Naive B cell (primary cell): ENCODE measurements at regions not wholly inside any gene's neighbourhood (a gene's known extent, or its start where the extent isn't known, plus 50 kb on each side); places are given as distances from the start of the nearest gene placed in this dataset.

Source experiments
- ATAC-seq, 2 donors: fragments of 150-1000 bp; cut with Tn5 transposase; 2 replicates each; pipeline ENCODE4 v1.10.0; 2021; ENCODE audit warnings: low read depth in 2 of 2, mild to moderate bottlenecking in 2 of 2, moderate library complexity in 2 of 2
- DNase-seq: peaks from one replicate; pipeline ENCODE4 v3.0.0; 2022
- H3K27ac Mint-ChIP-seq, 6 donors: one replicate each; pipeline ENCODE4 v1.8.0; 2020 to 2022; ENCODE audit warnings: mild to moderate bottlenecking in 6 of 6, mixed read lengths in 6 of 6, moderate library complexity in 5 of 6, inconsistent platforms in 2 of 6
- H3K27me3 Mint-ChIP-seq, 3 donors: one replicate each; pipeline ENCODE4 v1.8.0; 2021 to 2022; ENCODE audit warnings: mixed read lengths in 3 of 3, mild to moderate bottlenecking in 1 of 3
- H3K36me3 Mint-ChIP-seq, 2 donors: one replicate each; pipeline ENCODE4 v1.8.0; 2020 to 2022; ENCODE audit warnings: mixed read lengths in 2 of 2, inconsistent platforms in 1 of 2, mild to moderate bottlenecking in 1 of 2
- H3K4me1 Mint-ChIP-seq, 3 donors: one replicate each; pipeline ENCODE4 v1.8.0; 2020 to 2022; ENCODE audit warnings: mixed read lengths in 3 of 3, inconsistent platforms in 1 of 3, mild to moderate bottlenecking in 1 of 3, moderate library complexity in 1 of 3
- H3K4me3 Mint-ChIP-seq, 8 donors: one replicate each; pipeline ENCODE4 v1.8.0; 2020 to 2022; ENCODE audit warnings: mild to moderate bottlenecking in 8 of 8, mixed read lengths in 8 of 8, moderate library complexity in 8 of 8, inconsistent platforms in 2 of 8
- H3K9me3 Mint-ChIP-seq, 7 donors: one replicate each; pipeline ENCODE4 v1.8.0; 2020 to 2022; ENCODE audit warnings: mixed read lengths in 7 of 7, mild to moderate bottlenecking in 5 of 7, inconsistent platforms in 2 of 7, moderate library complexity in 1 of 7

GRCh38 chr1:199194862-199195261, 556.0 kb downstream of the PTPRC start:
- ATAC-seq (no peak), DNase-seq (no peak)
- Mint-ChIP-seq H3K4me1 (no peaks in the 10 kb centered on the region), H3K9me3 (peaks cover 0 to 13% (median 5%) of the 10 kb centered on the region in 7 donors), H3K27me3 (peaks cover 0 to 8% (median 4%) of the 10 kb centered on the region in 3 donors), H3K27ac (no peak overlapping the region), H3K36me3 (no peaks in the 10 kb centered on the region), H3K4me3 (no peak overlapping the region)

GRCh38 chr1:199197695-199198094, 558.9 kb downstream of the PTPRC start:
- no peaks in the 10 kb centered on the region for H3K36me3 Mint-ChIP-seq
- H3K27me3 Mint-ChIP-seq, result peaks cover 0 to 9% (median 5%) of the 10 kb centered on the region in 3 donors
- ATAC-seq (no peak), DNase-seq (no peak)
- H3K4me3 Mint-ChIP-seq, result no peak overlapping the region
- H3K27ac Mint-ChIP-seq, result no peak overlapping the region
- peaks cover 0 to 11% (median 4%) of the 10 kb centered on the region in 7 donors for H3K9me3 Mint-ChIP-seq
- H3K4me1 Mint-ChIP-seq, result peaks cover 7 to 12% (median 7%) of the 10 kb centered on the region in 3 donors

- Mint-ChIP-seq H3K36me3 (no peaks in the 10 kb centered on the region), H3K27ac (no peak overlapping the region), H3K4me3 (peak overlapping the region in 1 of 8 donors; percentile 12), H3K4me1 (peaks cover 7 to 14% (median 8%) of the 10 kb centered on the region in 3 donors), H3K9me3 (peaks cover 0 to 3% (median 0%) of the 10 kb centered on the region in 7 donors), H3K27me3 (peaks cover 0 to 7% (median 5%) of the 10 kb centered on the region in 3 donors)
- peak; percentile 64 to 84 for ATAC-seq
- peak; percentile 15 for DNase-seq
Measured at GRCh38 chr1:199202331-199202730, 563.5 kb downstream of the PTPRC start.

- no peak for DNase-seq
- Mint-ChIP-seq H3K9me3 (peaks cover 0 to 2% (median 0%) of the 10 kb centered on the region in 7 donors), H3K27me3 (peaks cover 0 to 10% (median 0%) of the 10 kb centered on the region in 3 donors), H3K36me3 (no peaks in the 10 kb centered on the region), H3K27ac (no peak overlapping the region), H3K4me1 (peaks cover 7 to 14% (median 8%) of the 10 kb centered on the region in 3 donors), H3K4me3 (no peak overlapping the region)
- ATAC-seq, result no peak
Measured at GRCh38 chr1:199204231-199204630, 565.4 kb downstream of the PTPRC start.

- Mint-ChIP-seq H3K27ac (no peak overlapping the region), H3K4me1 (peaks cover 7 to 14% (median 8%) of the 10 kb centered on the region in 3 donors), H3K4me3 (no peak overlapping the region), H3K27me3 (peaks cover 0 to 5% (median 0%) of the 10 kb centered on the region in 3 donors), H3K9me3 (peaks cover 0 to 8% (median 0%) of the 10 kb centered on the region in 7 donors), H3K36me3 (no peaks in the 10 kb centered on the region)
- DNase-seq (no peak), ATAC-seq (no peak)
Measured at GRCh38 chr1:199205740-199206441, 567.1 kb downstream of the PTPRC start.

- Mint-ChIP-seq H3K4me3 (no peak overlapping the region), H3K27ac (no peak overlapping the region), H3K9me3 (peaks cover 0 to 8% (median 0%) of the 10 kb centered on the region in 7 donors), H3K36me3 (no peaks in the 10 kb centered on the region), H3K4me1 (no peaks in the 10 kb centered on the region), H3K27me3 (peaks cover 0 to 5% (median 0%) of the 10 kb centered on the region in 3 donors)
- no peak for ATAC-seq
- DNase-seq, result no peak
Measured at GRCh38 chr1:199208847-199209246, 570.0 kb downstream of the PTPRC start.

- ATAC-seq, result peak; percentile 62 to 71
- H3K27me3 Mint-ChIP-seq, result peaks cover 5 to 24% (median 7%) of the 10 kb centered on the region in 3 donors
- H3K36me3 Mint-ChIP-seq, result peaks cover 6 to 20% of the 10 kb centered on the region in 2 donors
- peaks cover 15 to 33% (median 31%) of the 10 kb centered on the region in 3 donors for H3K4me1 Mint-ChIP-seq
- H3K27ac Mint-ChIP-seq, result peak overlapping the region in 1 of 6 donors; percentile 31
- H3K9me3 Mint-ChIP-seq, result peaks cover 2 to 16% (median 7%) of the 10 kb centered on the region in 7 donors
- no peak for DNase-seq
- H3K4me3 Mint-ChIP-seq, result no peak overlapping the region
Measured at GRCh38 chr1:199218065-199218464, 579.2 kb downstream of the PTPRC start.

- Mint-ChIP-seq H3K4me3 (no peak overlapping the region), H3K4me1 (peaks cover 15 to 33% (median 31%) of the 10 kb centered on the region in 3 donors), H3K9me3 (peaks cover 2 to 16% (median 7%) of the 10 kb centered on the region in 7 donors), H3K27ac (peak overlapping the region in 1 of 6 donors; percentile 31), H3K27me3 (peaks cover 5 to 28% (median 7%) of the 10 kb centered on the region in 3 donors), H3K36me3 (peaks cover 6 to 24% of the 10 kb centered on the region in 2 donors)
- ATAC-seq, result peak in 1 of 2 donors; percentile 17
- DNase-seq, result no peak
Measured at GRCh38 chr1:199218533-199218932, 579.7 kb downstream of the PTPRC start.

GRCh38 chr1:199220031-199220430, 581.2 kb downstream of the PTPRC start:
- H3K27me3 Mint-ChIP-seq, result peaks cover 7 to 28% (median 8%) of the 10 kb centered on the region in 3 donors
- H3K36me3 Mint-ChIP-seq, result peaks cover 4 to 24% of the 10 kb centered on the region in 2 donors
- H3K9me3 Mint-ChIP-seq, result peaks cover 2 to 13% (median 5%) of the 10 kb centered on the region in 7 donors
- no peak overlapping the region for H3K4me3 Mint-ChIP-seq
- H3K27ac Mint-ChIP-seq, result no peak overlapping the region
- H3K4me1 Mint-ChIP-seq, result peaks cover 15 to 33% (median 31%) of the 10 kb centered on the region in 3 donors
- ATAC-seq (no peak), DNase-seq (no peak)

GRCh38 chr1:199221371-199222150, 582.7 kb downstream of the PTPRC start:
- Mint-ChIP-seq H3K4me1 (peaks cover 19 to 41% (median 37%) of the 10 kb centered on the region in 3 donors), H3K9me3 (peaks cover 0 to 5% (median 0%) of the 10 kb centered on the region in 7 donors), H3K27ac (no peak overlapping the region), H3K27me3 (peaks cover 7 to 23% (median 13%) of the 10 kb centered on the region in 3 donors), H3K4me3 (no peak overlapping the region), H3K36me3 (peaks cover 0 to 9% of the 10 kb centered on the region in 2 donors)
- DNase-seq, result no peak
- peak in 1 of 2 donors; percentile 25 for ATAC-seq

GRCh38 chr1:199223936-199224335, 585.1 kb downstream of the PTPRC start:
- peaks cover 0 to 22% (median 13%) of the 10 kb centered on the region in 3 donors for H3K27me3 Mint-ChIP-seq
- peaks cover 16 to 32% (median 31%) of the 10 kb centered on the region in 3 donors for H3K4me1 Mint-ChIP-seq
- no peak overlapping the region for H3K27ac Mint-ChIP-seq
- peaks cover 0 to 8% of the 10 kb centered on the region in 2 donors for H3K36me3 Mint-ChIP-seq
- H3K9me3 Mint-ChIP-seq, result peaks cover 0 to 2% (median 0%) of the 10 kb centered on the region in 7 donors
- H3K4me3 Mint-ChIP-seq, result no peak overlapping the region
- no peak for ATAC-seq
- no peak for DNase-seq

GRCh38 chr1:199226163-199226562, 587.3 kb downstream of the PTPRC start:
- DNase-seq (peak; percentile 11), ATAC-seq (peak; percentile 95 to 96)
- Mint-ChIP-seq H3K4me1 (peaks cover 10 to 16% (median 14%) of the 10 kb centered on the region in 3 donors), H3K9me3 (peaks cover 0 to 2% (median 0%) of the 10 kb centered on the region in 7 donors), H3K36me3 (peaks cover 0 to 8% of the 10 kb centered on the region in 2 donors), H3K4me3 (peak overlapping the region in 3 of 8 donors; percentile 23 to 26 (median 25)), H3K27me3 (peaks cover 0 to 11% (median 10%) of the 10 kb centered on the region in 3 donors), H3K27ac (peak overlapping the region in 3 of 6 donors; percentile 53 to 81 (median 79))

GRCh38 chr1:199242147-199242546, 603.3 kb downstream of the PTPRC start:
- Mint-ChIP-seq H3K36me3 (peaks cover 0 to 8% of the 10 kb centered on the region in 2 donors), H3K9me3 (peaks cover 2 to 8% (median 5%) of the 10 kb centered on the region in 7 donors), H3K4me3 (peak overlapping the region in 4 of 8 donors; percentile 7 to 43 (median 20)), H3K4me1 (peaks cover 20 to 25% (median 22%) of the 10 kb centered on the region in 3 donors), H3K27ac (no peak overlapping the region), H3K27me3 (no peaks in the 10 kb centered on the region)
- DNase-seq, result no peak
- peak in 1 of 2 donors; percentile 40 for ATAC-seq
